Psoas muscle (tissue), 7 donors: ENCODE measurements at regions not wholly inside any gene's neighbourhood (a gene's known extent, or its start where the extent isn't known, plus 50 kb on each side); places are given as distances from the start of the nearest gene placed in this dataset.

Source experiments
- ATAC-seq, 4 donors: fragments of 200-7000 bp; cut with Tn5 transposase; one replicate each; pipeline ENCODE4 v1.9.1; 2020; ENCODE audit warnings: moderate library complexity in 3 of 4, mild to moderate bottlenecking in 2 of 4
- DNase-seq, 2 donors: peaks; one replicate each; pipeline ENCODE4 v3.0.0-alpha.2; 2020
- H3K27ac ChIP-seq: fragments of 200-600 bp; one replicate; pipeline ENCODE4 v1.8.0; 2022
- H3K27me3 ChIP-seq, 3 donors: fragments of 200-600 bp in 1 of 3; one replicate each; pipeline versions ENCODE4 v1.6.1 to v1.8.0; 2013 to 2022; ENCODE audit warnings: low read length in 2 of 3, mild to moderate bottlenecking in 2 of 3, moderate library complexity in 1 of 3; ENCODE audit not compliant: insufficient read depth in 3 of 3
- H3K36me3 ChIP-seq, 2 donors: fragments of 200-600 bp in 1 of 2; one replicate each; pipeline versions ENCODE4 v1.6.1 to v1.8.0; 2013 to 2022; ENCODE audit warnings: low read depth in 1 of 2, mild to moderate bottlenecking in 1 of 2, moderate library complexity in 1 of 2; ENCODE audit not compliant: insufficient read depth in 1 of 2
- H3K4me1 ChIP-seq: fragments of 200-600 bp; one replicate; pipeline ENCODE4 v1.8.0; 2022
- H3K4me3 ChIP-seq: fragments of 200-600 bp; one replicate; pipeline ENCODE4 v1.8.0; 2022; ENCODE audit warnings: mild to moderate bottlenecking
- H3K9me3 ChIP-seq: fragments of 200-600 bp; one replicate; pipeline ENCODE4 v1.8.0; 2022
- WGBS, 3 donors: extraction: QIAGEN DNeasy Blood & Tissue Kit; methylation state at CpG; one replicate each; pipeline versions ENCODE4 v1.1.6 to v1.1.7; 2013; 5-methylcytosine and 5-hydroxymethylcytosine counted together
- intact Hi-C, 2 donors: fragments of 100-400 bp; cut with DNase I; formaldehyde crosslinking; loops; one replicate each; pipeline versions ENCODE4 v1.11.0 to v1.14.2; 2022
- TF ChIP-seq, protein P1 (sequence below): fragments of 200-600 bp; IDR thresholded peaks from one replicate; pipeline ENCODE4 v1.8.0; 2022; ENCODE audit warnings: antibody characterized with exemption
- donor health status: healthy with polysubstance abuse.
- donor health status: DM: no; HTN: no; CAD: no; lungs with moderate emphysema.
- donor health status: Bipolar disorder and iron deficiency.
- donor health status: healthy.
- donor health status: DM: yes; HTN: yes; CAD: no.
- donor health status: DM: no; HTN: no; CAD: no.
- donor health status: DM: yes; HTN: yes; CAD: no.

DNA sequence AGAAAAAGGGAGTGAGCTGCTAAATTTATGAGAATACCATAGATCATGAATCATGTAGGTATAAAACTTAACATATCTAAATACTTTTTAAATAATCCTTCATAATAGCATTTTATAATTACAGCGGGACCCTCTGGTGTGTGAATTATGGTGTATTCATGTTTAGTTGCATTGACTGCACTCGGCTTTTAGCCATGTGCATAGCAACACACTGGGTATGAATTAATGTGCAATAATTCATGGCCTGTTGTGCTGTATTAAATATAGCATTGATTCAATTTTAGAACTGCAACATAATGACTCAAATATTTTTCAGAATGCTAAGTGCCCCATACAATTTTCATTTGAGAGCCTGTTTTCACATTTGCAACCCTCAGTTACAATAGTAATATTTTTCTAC, 249.6 kb upstream of the G2E3 start:
- DNase-seq: no peak
- TF ChIP-seq, protein P1, sequence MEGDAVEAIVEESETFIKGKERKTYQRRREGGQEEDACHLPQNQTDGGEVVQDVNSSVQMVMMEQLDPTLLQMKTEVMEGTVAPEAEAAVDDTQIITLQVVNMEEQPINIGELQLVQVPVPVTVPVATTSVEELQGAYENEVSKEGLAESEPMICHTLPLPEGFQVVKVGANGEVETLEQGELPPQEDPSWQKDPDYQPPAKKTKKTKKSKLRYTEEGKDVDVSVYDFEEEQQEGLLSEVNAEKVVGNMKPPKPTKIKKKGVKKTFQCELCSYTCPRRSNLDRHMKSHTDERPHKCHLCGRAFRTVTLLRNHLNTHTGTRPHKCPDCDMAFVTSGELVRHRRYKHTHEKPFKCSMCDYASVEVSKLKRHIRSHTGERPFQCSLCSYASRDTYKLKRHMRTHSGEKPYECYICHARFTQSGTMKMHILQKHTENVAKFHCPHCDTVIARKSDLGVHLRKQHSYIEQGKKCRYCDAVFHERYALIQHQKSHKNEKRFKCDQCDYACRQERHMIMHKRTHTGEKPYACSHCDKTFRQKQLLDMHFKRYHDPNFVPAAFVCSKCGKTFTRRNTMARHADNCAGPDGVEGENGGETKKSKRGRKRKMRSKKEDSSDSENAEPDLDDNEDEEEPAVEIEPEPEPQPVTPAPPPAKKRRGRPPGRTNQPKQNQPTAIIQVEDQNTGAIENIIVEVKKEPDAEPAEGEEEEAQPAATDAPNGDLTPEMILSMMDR: no peak
- intact Hi-C loops: no loop called here
- no peak overlapping the region for H3K4me3 ChIP-seq
- no peaks in the 10 kb centered on the region for H3K9me3 ChIP-seq
- WGBS, 3 donors: 76 to 88% (median 85%) methylated on average over 2 of the region's 2 CpGs
- H3K4me1 ChIP-seq: no peaks in the 10 kb centered on the region
- no peaks in the 10 kb centered on the region for H3K36me3 ChIP-seq
- no peak for ATAC-seq
- H3K27me3 ChIP-seq: peaks cover 0 to 3% (median 0%) of the 10 kb centered on the region in 3 donors
- no peak overlapping the region for H3K27ac ChIP-seq

DNA sequence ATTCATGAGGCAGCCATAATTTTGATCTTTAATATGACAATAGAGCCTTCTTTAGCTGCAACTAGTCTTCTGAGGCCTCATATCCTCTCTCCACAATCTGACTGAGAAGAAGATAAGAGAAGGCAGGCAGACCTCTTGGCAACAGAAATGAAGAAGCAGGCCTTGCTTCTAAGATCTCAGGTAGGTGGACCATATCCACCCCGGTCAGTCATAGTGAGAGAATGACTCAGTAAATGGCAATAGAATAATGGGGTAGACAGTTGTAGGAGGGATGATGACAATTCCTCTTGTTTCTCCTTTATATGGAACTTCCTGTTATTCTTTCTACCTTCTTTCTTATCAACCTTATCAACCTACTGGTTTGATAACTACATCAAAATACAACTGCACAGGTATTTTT, 246.7 kb upstream of the G2E3 start:
- 78 to 85% (median 80%) methylated on average over 1 of the region's 1 CpG for WGBS, 3 donors

DNA sequence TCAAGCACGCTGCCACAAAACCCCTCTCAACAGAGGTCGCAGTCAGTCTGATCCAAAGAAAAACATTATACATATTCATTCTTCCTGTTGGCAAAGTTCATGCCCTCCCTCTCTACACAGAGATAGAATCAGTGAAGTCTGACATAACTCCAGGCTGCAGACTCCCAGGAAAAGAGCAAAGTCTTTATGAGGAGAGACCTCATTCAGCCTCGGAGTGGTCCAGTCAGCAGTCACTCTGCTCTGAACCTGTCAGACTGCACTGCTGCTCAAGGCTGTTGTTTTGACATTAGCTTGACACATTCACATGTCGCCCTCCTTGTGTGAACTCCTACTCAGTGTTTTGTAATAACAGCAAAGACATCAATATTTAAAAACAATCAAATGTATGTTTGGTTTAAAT, 241.2 kb upstream of the G2E3 start:
- no peak for DNase-seq
- no peaks in the 10 kb centered on the region for H3K9me3 ChIP-seq
- ATAC-seq: no peak
- H3K4me3 ChIP-seq: no peak overlapping the region
- no peaks in the 10 kb centered on the region for H3K4me1 ChIP-seq
- intact Hi-C loops: no loop called here
- 75 to 77% (median 76%) methylated on average over 4 of the region's 4 CpGs for WGBS, 3 donors
- no peak overlapping the region for H3K27ac ChIP-seq
- TF ChIP-seq, protein P1: no peak
- no peaks in the 10 kb centered on the region for H3K36me3 ChIP-seq
- peaks cover 0 to 2% (median 0%) of the 10 kb centered on the region in 3 donors for H3K27me3 ChIP-seq

More for the DNA sequence above, 246.7 kb upstream of the G2E3 start:
- no peaks in the 10 kb centered on the region for H3K36me3 ChIP-seq
- no peak overlapping the region for H3K27ac ChIP-seq
- H3K27me3 ChIP-seq: peaks cover 0 to 3% (median 0%) of the 10 kb centered on the region in 3 donors
- H3K4me1 ChIP-seq: no peaks in the 10 kb centered on the region
- no peaks in the 10 kb centered on the region for H3K9me3 ChIP-seq
- DNase-seq (no peak), ATAC-seq (no peak)
- no peak overlapping the region for H3K4me3 ChIP-seq
- intact Hi-C loops: no loop called here
- TF ChIP-seq, protein P1: no peak

DNA sequence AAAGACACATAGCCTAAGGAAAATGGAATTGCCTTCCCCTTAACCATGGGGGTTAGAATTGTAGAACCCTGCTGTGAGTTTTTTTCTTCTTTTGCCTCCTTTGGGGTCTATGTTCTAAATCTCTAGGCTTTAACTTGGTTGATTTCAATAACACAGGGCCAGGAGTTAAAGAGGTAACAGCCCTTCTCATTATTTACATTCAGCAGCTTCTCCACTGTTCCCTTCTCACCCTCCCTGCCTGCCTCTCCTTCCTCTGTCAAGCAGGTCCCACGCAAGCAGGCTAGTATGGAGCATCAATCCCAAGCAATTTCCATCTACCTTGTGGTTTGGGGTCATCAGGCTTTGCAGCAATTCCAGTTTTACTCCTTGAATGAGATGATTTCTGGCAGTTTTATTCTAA, 236.1 kb upstream of the G2E3 start:
- intact Hi-C loops: no loop called here
- DNase-seq (no peak), ATAC-seq (no peak)
- Histone ChIP-seq H3K27me3 (peaks cover 0 to 2% (median 0%) of the 10 kb centered on the region in 3 donors), H3K4me3 (no peak overlapping the region), H3K27ac (no peak overlapping the region), H3K36me3 (no peaks in the 10 kb centered on the region), H3K9me3 (no peaks in the 10 kb centered on the region), H3K4me1 (no peaks in the 10 kb centered on the region)
- 35 to 61% (median 43%) methylated on average over 1 of the region's 1 CpG for WGBS, 3 donors
- TF ChIP-seq, protein P1: no peak

DNA sequence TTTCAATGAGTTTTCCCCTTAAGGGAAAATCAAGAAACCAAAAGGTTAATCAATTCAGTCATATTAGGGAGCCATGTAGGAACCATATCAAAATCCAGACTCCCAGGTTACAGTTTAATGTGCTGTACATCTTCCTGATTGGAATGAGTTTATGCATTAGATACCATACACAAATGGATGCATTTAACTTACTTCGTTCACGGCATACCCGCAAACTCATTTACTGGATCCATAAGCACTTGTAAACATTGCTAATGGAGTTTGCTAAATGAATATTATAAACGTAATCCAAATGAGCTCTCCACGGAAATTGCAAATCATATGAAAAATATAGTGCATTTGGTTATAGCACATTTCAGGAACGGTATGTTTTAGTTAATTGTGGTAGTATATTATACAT, 228.9 kb upstream of the G2E3 start:
- no peak overlapping the region for H3K27ac ChIP-seq
- H3K4me1 ChIP-seq: no peaks in the 10 kb centered on the region
- no peaks in the 10 kb centered on the region for H3K9me3 ChIP-seq
- no peaks in the 10 kb centered on the region for H3K36me3 ChIP-seq
- DNase-seq: no peak
- no peak overlapping the region for H3K4me3 ChIP-seq
- TF ChIP-seq, protein P1: no peak
- no peak for ATAC-seq
- WGBS, 3 donors: 90 to 92% (median 92%) methylated on average over 6 of the region's 6 CpGs
- no peaks in the 10 kb centered on the region for H3K27me3 ChIP-seq
- intact Hi-C loops: no loop called here
